HEK293 (cell line): ENCODE measurements at regions not wholly inside any gene's neighbourhood (a gene's known extent, or its start where the extent isn't known, plus 50 kb on each side); places are given as distances from the start of the nearest gene placed in this dataset.

ENCODE experiments used
- CTCF ChIA-PET: fragments of 350-600 bp; formaldehyde crosslinking; extraction: SDS; loops from one replicate; lab custom pipeline; 2021; ENCODE audit warnings: antibody characterized with exemption; lab: Yijun Ruan, JAX
- POLR2A ChIA-PET: fragments of 300-600 bp; formaldehyde crosslinking; extraction: SDS; loops from one replicate; lab custom pipeline; 2020; ENCODE audit warnings: antibody characterized with exemption, inconsistent platforms; lab: Yijun Ruan, JAX
- H3K27ac ChIP-seq: fragments of 200-500 bp; sonication (Bioruptor generic); 2 replicates; pipeline ENCODE4 v1.5.1; 2014; ENCODE audit warnings: low read depth, low read length, control low read depth, inconsistent platforms; ENCODE audit errors: extremely low read depth
- H3K36me3 ChIP-seq, 2 experiments: fragments of 200-500 bp in 1 of 2; sonication (Bioruptor generic) in 1 of 2; 1 replicate in 1 of 2; 2 replicates in 1 of 2; pipeline ENCODE4 v1.5.1; 2014 to 2017; ENCODE audit warnings: inconsistent platforms in 2 of 2, low read length in 2 of 2; ENCODE audit not compliant: control insufficient read depth in 2 of 2, insufficient read depth in 1 of 2
- H3K4me1 ChIP-seq: fragments of 200-500 bp; sonication (Bioruptor generic); 2 replicates; pipeline ENCODE4 v1.5.1; 2014; ENCODE audit warnings: mild to moderate bottlenecking, low read length, inconsistent platforms; ENCODE audit not compliant: control insufficient read depth, insufficient read depth
- H3K4me3 ChIP-seq: 2 replicates; pipeline ENCODE4 v1.5.1; 2011; ENCODE audit warnings: low read depth, mild to moderate bottlenecking, control low read depth, low read length, moderate library complexity
- H3K9me3 ChIP-seq: fragments of 200-500 bp; sonication (Bioruptor generic); 2 replicates; pipeline ENCODE4 v1.5.1; 2014; ENCODE audit warnings: low read depth, low read length, inconsistent platforms; ENCODE audit not compliant: control insufficient read depth, insufficient read depth
- GFI1B ChIP-seq: fragments of 450-650 bp; formaldehyde crosslinking; IDR thresholded peaks from 2 replicates; pipeline ENCODE4 v1.5.1; 2016; ENCODE audit warnings: missing biosample characterization, missing genetic modification characterization
- KLF1 ChIP-seq: fragments of 450-650 bp; formaldehyde crosslinking; IDR thresholded peaks from 2 replicates; pipeline ENCODE4 v1.5.1; 2016; ENCODE audit warnings: missing biosample characterization, missing genetic modification characterization
- MEIS1 ChIP-seq: sonication (generic); formaldehyde crosslinking; IDR thresholded peaks from 2 replicates; pipeline ENCODE4 v1.8.1; 2022; ENCODE audit warnings: missing genetic modification reagents, mild to moderate bottlenecking, borderline replicate concordance
- OSR2 ChIP-seq: fragments of 450-650 bp; formaldehyde crosslinking; IDR thresholded peaks from 2 replicates; pipeline ENCODE4 v1.5.1; 2016; ENCODE audit warnings: missing biosample characterization, missing genetic modification characterization
- ZBTB8A ChIP-seq: fragments of 450-650 bp; formaldehyde crosslinking; IDR thresholded peaks from 2 replicates; pipeline ENCODE4 v1.5.1; 2016; ENCODE audit warnings: missing biosample characterization, missing genetic modification characterization
- ZFP69B ChIP-seq: fragments of 450-650 bp; formaldehyde crosslinking; IDR thresholded peaks from 2 replicates; pipeline ENCODE4 v1.5.1; 2016; ENCODE audit warnings: missing biosample characterization, missing genetic modification characterization
- ZNF10 ChIP-seq: fragments of 450-650 bp; formaldehyde crosslinking; IDR thresholded peaks from 2 replicates; pipeline ENCODE4 v1.5.1; 2017; ENCODE audit warnings: missing biosample characterization, missing genetic modification characterization
- ZNF155 ChIP-seq: fragments of 450-650 bp; formaldehyde crosslinking; IDR thresholded peaks from 2 replicates; pipeline ENCODE4 v1.5.1; 2016; ENCODE audit warnings: missing biosample characterization, missing genetic modification characterization
- ZNF16 ChIP-seq: fragments of 450-650 bp; formaldehyde crosslinking; IDR thresholded peaks from 2 replicates; pipeline ENCODE4 v1.5.1; 2016; ENCODE audit warnings: low read depth, missing biosample characterization, missing genetic modification characterization
- ZNF202 ChIP-seq: fragments of 450-650 bp; formaldehyde crosslinking; IDR thresholded peaks from 2 replicates; pipeline ENCODE4 v1.5.1; 2016; ENCODE audit warnings: missing biosample characterization, missing genetic modification characterization, borderline replicate concordance
- ZNF211 ChIP-seq: fragments of 450-650 bp; formaldehyde crosslinking; IDR thresholded peaks from 2 replicates; pipeline ENCODE4 v1.5.1; 2016; ENCODE audit warnings: low read depth, missing biosample characterization, missing genetic modification characterization
- ZNF239 ChIP-seq: fragments of 450-650 bp; formaldehyde crosslinking; IDR thresholded peaks from 2 replicates; pipeline ENCODE4 v1.5.1; 2016; ENCODE audit warnings: missing biosample characterization, missing genetic modification characterization
- ZNF37A ChIP-seq: fragments of 450-650 bp; IDR thresholded peaks from 2 replicates; pipeline ENCODE4 v1.5.1; 2018; ENCODE audit warnings: missing biosample characterization, missing genetic modification characterization
- ZNF416 ChIP-seq: fragments of 450-650 bp; formaldehyde crosslinking; IDR thresholded peaks from 2 replicates; pipeline ENCODE4 v1.5.1; 2016; ENCODE audit warnings: missing biosample characterization, missing genetic modification characterization
- ZNF433 ChIP-seq: fragments of 450-650 bp; formaldehyde crosslinking; IDR thresholded peaks from 2 replicates; pipeline ENCODE4 v1.5.1; 2016; ENCODE audit warnings: missing biosample characterization, missing genetic modification characterization, low read depth
- ZNF501 ChIP-seq: fragments of 450-650 bp; formaldehyde crosslinking; IDR thresholded peaks from 2 replicates; pipeline ENCODE4 v1.5.1; 2016; ENCODE audit warnings: missing biosample characterization, missing genetic modification characterization
- ZNF514 ChIP-seq: fragments of 450-650 bp; formaldehyde crosslinking; IDR thresholded peaks from 2 replicates; pipeline ENCODE4 v1.5.1; 2016; ENCODE audit warnings: missing biosample characterization, missing genetic modification characterization
- ZNF555 ChIP-seq: fragments of 450-650 bp; formaldehyde crosslinking; conservative IDR thresholded peaks from 2 replicates; pipeline ENCODE4 v1.5.1; 2017; ENCODE audit warnings: missing biosample characterization, mild to moderate bottlenecking, missing genetic modification characterization, inconsistent platforms
- ZNF596 ChIP-seq: fragments of 450-650 bp; IDR thresholded peaks from 2 replicates; pipeline ENCODE4 v1.5.0; 2018; ENCODE audit warnings: missing biosample characterization, mild to moderate bottlenecking, missing genetic modification characterization, moderate library complexity
- ZNF658 ChIP-seq: fragments of 450-650 bp; formaldehyde crosslinking; IDR thresholded peaks from 2 replicates; pipeline ENCODE4; 2016; ENCODE audit warnings: missing biosample characterization, missing genetic modification characterization
- ZNF777 ChIP-seq: fragments of 450-650 bp; formaldehyde crosslinking; IDR thresholded peaks from 2 replicates; pipeline ENCODE4 v1.5.1; 2017; ENCODE audit warnings: missing biosample characterization, missing genetic modification characterization, borderline replicate concordance
- ZNF843 ChIP-seq: fragments of 450-650 bp; formaldehyde crosslinking; IDR thresholded peaks from 2 replicates; pipeline ENCODE4 v1.5.1; 2016; ENCODE audit warnings: missing biosample characterization, missing genetic modification characterization
- ZSCAN23 ChIP-seq: fragments of 450-650 bp; formaldehyde crosslinking; IDR thresholded peaks from 2 replicates; pipeline ENCODE4 v1.5.1; 2016; ENCODE audit warnings: missing biosample characterization, missing genetic modification characterization
- TF ChIP-seq, protein P1 (sequence below): fragments of 450-650 bp; formaldehyde crosslinking; IDR thresholded peaks from 2 replicates; pipeline ENCODE4 v1.5.1; 2016; ENCODE audit warnings: missing biosample characterization, missing genetic modification characterization
- TF ChIP-seq, protein P2 (sequence below): fragments of 450-650 bp; formaldehyde crosslinking; IDR thresholded peaks from 2 replicates; pipeline ENCODE4 v1.5.1; 2016; ENCODE audit warnings: missing biosample characterization, missing genetic modification characterization
- TF ChIP-seq, protein P3 (sequence below): fragments of 450-650 bp; formaldehyde crosslinking; IDR thresholded peaks from 2 replicates; pipeline ENCODE4 v1.5.1; 2016; ENCODE audit warnings: missing biosample characterization, missing genetic modification characterization

GRCh38 chr4:180103794-180104193 is 2139.4 kb upstream of the TENM3 start:
- H3K9me3 ChIP-seq, result no peaks in the 10 kb centered on the region
- no peaks in the 10 kb centered on the region for H3K36me3 ChIP-seq
- H3K4me3 ChIP-seq, result no peak overlapping the region
- no peak overlapping the region for H3K27ac ChIP-seq
- no peaks in the 10 kb centered on the region for H3K4me1 ChIP-seq
- POLR2A ChIA-PET, result no interaction called here
- TF ChIP-seq ZNF514 (tag by site-specific recombination), result no peak
- TF ChIP-seq OSR2 (tag by site-specific recombination), result no peak
- TF ChIP-seq, all 188 proteins: peak for 0
- CTCF ChIA-PET, result interaction anchor here (0.7 kb wide), 1 partner anchor 24 kb away, joined by 3 read pairs; no protein-coding TSS in a partner anchor

DNA sequence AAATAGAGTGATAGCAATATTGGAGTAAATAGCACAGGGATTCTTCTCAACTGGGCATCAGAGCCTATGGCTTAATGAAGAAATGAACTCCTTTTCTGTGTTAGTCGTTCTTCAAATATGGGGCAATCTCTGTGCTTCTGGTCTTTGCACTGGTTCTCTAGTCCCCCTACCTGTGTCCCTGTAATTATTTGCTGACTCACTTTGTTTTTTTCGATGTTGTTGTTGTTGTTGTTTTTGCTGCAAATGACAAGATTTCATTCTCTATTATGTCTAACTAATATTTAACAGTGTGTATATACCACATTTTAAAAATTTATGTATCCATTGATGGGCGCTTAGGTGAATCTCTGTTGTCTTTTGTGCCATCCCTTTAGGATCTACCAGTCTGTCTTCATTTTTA is 2137.8 kb upstream of the TENM3 start:
- TF ChIP-seq ZSCAN23 (tag by site-specific recombination) (no peak), ZNF10 (tag by site-specific recombination) (no peak), ZNF202 (no peak), ZNF596 (no peak), ZNF211 (tag by site-specific recombination) (no peak), ZNF501 (tag by site-specific recombination) (no peak), ZNF37A (tag by site-specific recombination) (no peak), ZNF658 (no peak), ZFP69B (tag by site-specific recombination) (no peak)
- TF ChIP-seq, protein P1, sequence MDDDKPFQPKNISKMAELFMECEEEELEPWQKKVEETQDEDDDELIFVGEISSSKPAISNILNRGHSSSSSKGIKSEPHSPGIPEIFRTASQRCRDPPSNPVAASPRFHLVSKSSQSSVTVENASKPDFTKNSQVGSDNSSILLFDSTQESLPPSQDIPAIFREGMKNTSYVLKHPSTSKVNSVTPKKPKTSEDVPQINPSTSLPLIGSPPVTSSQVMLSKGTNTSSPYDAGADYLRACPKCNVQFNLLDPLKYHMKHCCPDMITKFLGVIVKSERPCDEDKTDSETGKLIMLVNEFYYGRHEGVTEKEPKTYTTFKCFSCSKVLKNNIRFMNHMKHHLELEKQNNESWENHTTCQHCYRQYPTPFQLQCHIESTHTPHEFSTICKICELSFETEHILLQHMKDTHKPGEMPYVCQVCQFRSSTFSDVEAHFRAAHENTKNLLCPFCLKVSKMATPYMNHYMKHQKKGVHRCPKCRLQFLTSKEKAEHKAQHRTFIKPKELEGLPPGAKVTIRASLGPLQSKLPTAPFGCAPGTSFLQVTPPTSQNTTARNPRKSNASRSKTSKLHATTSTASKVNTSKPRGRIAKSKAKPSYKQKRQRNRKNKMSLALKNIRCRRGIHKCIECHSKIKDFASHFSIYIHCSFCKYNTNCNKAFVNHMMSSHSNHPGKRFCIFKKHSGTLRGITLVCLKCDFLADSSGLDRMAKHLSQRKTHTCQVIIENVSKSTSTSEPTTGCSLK (tag by site-specific recombination), result no peak
- Histone ChIP-seq H3K4me1 (no peaks in the 10 kb centered on the region), H3K36me3 (no peaks in the 10 kb centered on the region), H3K9me3 (no peaks in the 10 kb centered on the region), H3K4me3 (no peak overlapping the region), H3K27ac (no peak overlapping the region)
- ChIA-PET POLR2A (no interaction called here), CTCF (interaction anchor here (0.7 kb wide), 1 partner anchor 501 kb away, joined by 3 read pairs; no protein-coding TSS in a partner anchor)

GRCh38 chr4:180106122-180106521 is 2137.1 kb upstream of the TENM3 start:
- Histone ChIP-seq H3K27ac (no peak overlapping the region), H3K4me3 (no peak overlapping the region), H3K4me1 (no peaks in the 10 kb centered on the region), H3K36me3 (no peaks in the 10 kb centered on the region), H3K9me3 (no peaks in the 10 kb centered on the region)
- ChIA-PET CTCF (interaction anchor here (0.7 kb wide), 1 partner anchor 501 kb away, joined by 3 read pairs; no protein-coding TSS in a partner anchor), POLR2A (no interaction called here)
- TF ChIP-seq ZNF777 (tag by site-specific recombination), result no peak
- no peak for TF ChIP-seq ZNF433 (tag by site-specific recombination)
- no peak for TF ChIP-seq ZNF239 (tag by site-specific recombination)
- TF ChIP-seq, protein P2, sequence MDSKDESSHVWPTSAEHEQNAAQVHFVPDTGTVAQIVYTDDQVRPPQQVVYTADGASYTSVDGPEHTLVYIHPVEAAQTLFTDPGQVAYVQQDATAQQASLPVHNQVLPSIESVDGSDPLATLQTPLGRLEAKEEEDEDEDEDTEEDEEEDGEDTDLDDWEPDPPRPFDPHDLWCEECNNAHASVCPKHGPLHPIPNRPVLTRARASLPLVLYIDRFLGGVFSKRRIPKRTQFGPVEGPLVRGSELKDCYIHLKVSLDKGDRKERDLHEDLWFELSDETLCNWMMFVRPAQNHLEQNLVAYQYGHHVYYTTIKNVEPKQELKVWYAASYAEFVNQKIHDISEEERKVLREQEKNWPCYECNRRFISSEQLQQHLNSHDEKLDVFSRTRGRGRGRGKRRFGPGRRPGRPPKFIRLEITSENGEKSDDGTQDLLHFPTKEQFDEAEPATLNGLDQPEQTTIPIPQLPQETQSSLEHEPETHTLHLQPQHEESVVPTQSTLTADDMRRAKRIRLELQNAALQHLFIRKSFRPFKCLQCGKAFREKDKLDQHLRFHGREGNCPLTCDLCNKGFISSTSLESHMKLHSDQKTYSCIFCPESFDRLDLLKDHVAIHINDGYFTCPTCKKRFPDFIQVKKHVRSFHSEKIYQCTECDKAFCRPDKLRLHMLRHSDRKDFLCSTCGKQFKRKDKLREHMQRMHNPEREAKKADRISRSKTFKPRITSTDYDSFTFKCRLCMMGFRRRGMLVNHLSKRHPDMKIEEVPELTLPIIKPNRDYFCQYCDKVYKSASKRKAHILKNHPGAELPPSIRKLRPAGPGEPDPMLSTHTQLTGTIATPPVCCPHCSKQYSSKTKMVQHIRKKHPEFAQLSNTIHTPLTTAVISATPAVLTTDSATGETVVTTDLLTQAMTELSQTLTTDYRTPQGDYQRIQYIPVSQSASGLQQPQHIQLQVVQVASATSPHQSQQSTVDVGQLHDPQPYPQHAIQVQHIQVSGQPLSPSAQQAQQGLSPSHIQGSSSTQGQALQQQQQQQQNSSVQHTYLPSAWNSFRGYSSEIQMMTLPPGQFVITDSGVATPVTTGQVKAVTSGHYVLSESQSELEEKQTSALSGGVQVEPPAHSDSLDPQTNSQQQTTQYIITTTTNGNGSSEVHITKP (tag by site-specific recombination), result no peak
- TF ChIP-seq MEIS1 (CRISPR knock-in tag), result no peak
- no peak for TF ChIP-seq ZBTB8A
- no peak for TF ChIP-seq ZNF843
- TF ChIP-seq ZNF155 (tag by site-specific recombination), result no peak
- no peak for TF ChIP-seq KLF1 (tag by site-specific recombination)
- TF ChIP-seq ZNF555, result no peak
- no peak for TF ChIP-seq ZNF416 (tag by site-specific recombination)
- TF ChIP-seq GFI1B, result no peak
- TF ChIP-seq, protein P3, sequence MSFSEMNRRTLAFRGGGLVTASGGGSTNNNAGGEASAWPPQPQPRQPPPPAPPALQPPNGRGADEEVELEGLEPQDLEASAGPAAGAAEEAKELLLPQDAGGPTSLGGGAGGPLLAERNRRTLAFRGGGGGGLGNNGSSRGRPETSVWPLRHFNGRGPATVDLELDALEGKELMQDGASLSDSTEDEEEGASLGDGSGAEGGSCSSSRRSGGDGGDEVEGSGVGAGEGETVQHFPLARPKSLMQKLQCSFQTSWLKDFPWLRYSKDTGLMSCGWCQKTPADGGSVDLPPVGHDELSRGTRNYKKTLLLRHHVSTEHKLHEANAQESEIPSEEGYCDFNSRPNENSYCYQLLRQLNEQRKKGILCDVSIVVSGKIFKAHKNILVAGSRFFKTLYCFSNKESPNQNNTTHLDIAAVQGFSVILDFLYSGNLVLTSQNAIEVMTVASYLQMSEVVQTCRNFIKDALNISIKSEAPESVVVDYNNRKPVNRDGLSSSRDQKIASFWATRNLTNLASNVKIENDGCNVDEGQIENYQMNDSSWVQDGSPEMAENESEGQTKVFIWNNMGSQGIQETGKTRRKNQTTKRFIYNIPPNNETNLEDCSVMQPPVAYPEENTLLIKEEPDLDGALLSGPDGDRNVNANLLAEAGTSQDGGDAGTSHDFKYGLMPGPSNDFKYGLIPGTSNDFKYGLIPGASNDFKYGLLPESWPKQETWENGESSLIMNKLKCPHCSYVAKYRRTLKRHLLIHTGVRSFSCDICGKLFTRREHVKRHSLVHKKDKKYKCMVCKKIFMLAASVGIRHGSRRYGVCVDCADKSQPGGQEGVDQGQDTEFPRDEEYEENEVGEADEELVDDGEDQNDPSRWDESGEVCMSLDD, result no peak
- TF ChIP-seq ZNF16 (tag by site-specific recombination), result no peak
